Endothelial cell of umbilical vein (primary cell): ENCODE measurements at regions not wholly inside any gene's neighbourhood (a gene's known extent, or its start where the extent isn't known, plus 50 kb on each side); places are given as distances from the start of the nearest gene placed in this dataset.

Experiments
- BruUV-seq: library from RNA; stranded (reverse); fragments of 400-500 nt; replicated peaks from 2 replicates; lab custom pipeline; 2021; lab: Mats Ljungman, UMichigan
- CTCF ChIA-PET: fragments of 300-600, 350-600 bp; sonication (Branson Sonifier 250); formaldehyde crosslinking; loops from one replicate; lab custom pipeline; 2021; ENCODE audit warnings: antibody characterized with exemption, inconsistent platforms; lab: Charles Lee
- POLR2A ChIA-PET: fragments of 300-600, 350-600 bp; sonication (Branson Sonifier 250); formaldehyde crosslinking; loops from one replicate; lab custom pipeline; 2021; ENCODE audit warnings: antibody characterized with exemption, inconsistent platforms; lab: Charles Lee
- DNase-seq: peaks from one replicate; pipeline ENCODE4 v3.0.0-alpha.2; 2011; ENCODE audit warnings: low read depth, low spot score
- FAIRE-seq: peaks from 2 replicates; lab custom pipeline; 2011; peaks lifted over from hg19 to GRCh38; lab: Jason Lieb, UNC
- H2AFZ ChIP-seq: 2 replicates; pipeline ENCODE4 v1.6.0; 2012; ENCODE audit warnings: low read depth, low read length, control low read depth, inconsistent platforms
- H3K27ac ChIP-seq: 2 replicates; pipeline ENCODE4 v1.5.1; 2011; ENCODE audit warnings: low read depth, mild to moderate bottlenecking, control low read depth, low read length, moderate library complexity; ENCODE audit not compliant: insufficient read depth
- H3K27me3 ChIP-seq, 2 experiments: 2 replicates each; pipeline versions ENCODE4 v1.6.0 to v1.6.1; 2011; ENCODE audit warnings: low read length in 2 of 2, mixed read lengths in 1 of 2; ENCODE audit not compliant: control insufficient read depth in 2 of 2, insufficient read depth in 2 of 2
- H3K36me3 ChIP-seq, 2 experiments: 2 replicates in 1 of 2; 3 replicates in 1 of 2; pipeline ENCODE4 v1.5.1; 2011; ENCODE audit warnings: low read length in 2 of 2, mild to moderate bottlenecking in 1 of 2, moderate library complexity in 1 of 2; ENCODE audit not compliant: control insufficient read depth in 2 of 2, insufficient read depth in 2 of 2; ENCODE audit errors: extremely low read depth in 1 of 2
- H3K4me1 ChIP-seq: 3 replicates; pipeline ENCODE4 v1.5.1; 2011; ENCODE audit warnings: mild to moderate bottlenecking, low read length; ENCODE audit not compliant: control insufficient read depth, insufficient read depth; ENCODE audit errors: extremely low read depth
- H3K4me2 ChIP-seq: 2 replicates; pipeline ENCODE4 v1.6.1; 2011; ENCODE audit warnings: low read length, control low read depth, mixed read lengths; ENCODE audit not compliant: insufficient read depth
- H3K4me3 ChIP-seq, 3 experiments: fragments of 200-600 bp in 1 of 3; sonication (generic), shearing (Covaris generic) in 1 of 3; replicated peaks in 1 of 3; 2 replicates each; pipeline ENCODE4 v1.5.1; 2011 to 2016; ENCODE audit warnings: control low read depth in 3 of 3, low read length in 3 of 3, mild to moderate bottlenecking in 2 of 3, inconsistent platforms in 1 of 3, low read depth in 1 of 3, moderate library complexity in 1 of 3; ENCODE audit not compliant: insufficient read depth in 1 of 3
- H3K79me2 ChIP-seq: 2 replicates; pipeline ENCODE4 v1.6.0; 2012; ENCODE audit warnings: low read length, inconsistent platforms; ENCODE audit not compliant: control insufficient read depth, insufficient read depth
- H3K9ac ChIP-seq: replicated peaks from 2 replicates; pipeline ENCODE3; 2011; ENCODE audit warnings: low read length, control low read depth; ENCODE audit not compliant: insufficient read depth; ENCODE audit errors: extremely low read depth
- H3K9me1 ChIP-seq: replicated peaks from 3 replicates; pipeline ENCODE4 v1.6.0; 2011; ENCODE audit warnings: mild to moderate bottlenecking, low read length; ENCODE audit not compliant: control insufficient read depth, insufficient read depth; ENCODE audit errors: extremely low read depth
- H3K9me3 ChIP-seq: replicated peaks from 2 replicates; pipeline ENCODE4 v1.5.1; 2012; ENCODE audit warnings: low read length, inconsistent platforms; ENCODE audit not compliant: control insufficient read depth, insufficient read depth
- H4K20me1 ChIP-seq: replicated peaks from 2 replicates; pipeline ENCODE3; 2011; ENCODE audit warnings: mild to moderate bottlenecking, low read length; ENCODE audit not compliant: control insufficient read depth, insufficient read depth; ENCODE audit errors: extremely low read depth
- CTCF ChIP-seq, 2 donors: IDR thresholded peaks; 1 replicate in 1 of 2; 2 replicates in 1 of 2; pipeline ENCODE4 v1.5.1; 2011; ENCODE audit warnings: low read length in 2 of 2, mild to moderate bottlenecking in 2 of 2, moderate library complexity in 2 of 2, control low read depth in 1 of 2, inconsistent platforms in 1 of 2, low read depth in 1 of 2; ENCODE audit not compliant: insufficient read depth in 1 of 2; ENCODE audit errors: extremely low read depth in 1 of 2
- EZH2 ChIP-seq: IDR thresholded peaks from 2 replicates; pipeline ENCODE4 v1.6.1; 2012; ENCODE audit warnings: borderline replicate concordance, low read depth, mild to moderate bottlenecking, moderate library complexity, low read length, inconsistent platforms; ENCODE audit not compliant: severe bottlenecking
- FOS ChIP-seq: IDR thresholded peaks from 2 replicates; pipeline ENCODE4 v1.6.1; 2011; ENCODE audit warnings: mild to moderate bottlenecking, low read length, moderate library complexity, borderline replicate concordance; ENCODE audit not compliant: insufficient read depth
- GATA2 ChIP-seq: IDR thresholded peaks from 2 replicates; pipeline ENCODE4 v1.7.0; 2011; ENCODE audit warnings: low read depth, mild to moderate bottlenecking, moderate library complexity, mixed read lengths, low read length; ENCODE audit not compliant: insufficient read length, insufficient read depth
- JUN ChIP-seq: IDR thresholded peaks from 2 replicates; pipeline ENCODE4 v1.6.1; 2011; ENCODE audit warnings: borderline replicate concordance, low read depth; ENCODE audit not compliant: insufficient read length, insufficient read depth
- MAX ChIP-seq: IDR thresholded peaks from 2 replicates; pipeline ENCODE4 v1.6.1; 2011; ENCODE audit not compliant: insufficient read depth, insufficient read length
- MYC ChIP-seq: IDR thresholded peaks from one replicate; pipeline ENCODE4 v1.6.1; 2011; ENCODE audit warnings: mild to moderate bottlenecking, low read depth, low read length
- POLR2A ChIP-seq: IDR thresholded peaks from 2 replicates; pipeline ENCODE4 v1.6.1; 2012; ENCODE audit warnings: low read depth, mild to moderate bottlenecking, control low read depth, low read length
- POLR2AphosphoS5 ChIP-seq: IDR thresholded peaks from 2 replicates; pipeline ENCODE4 v1.6.1; 2012; ENCODE audit warnings: low read depth, mild to moderate bottlenecking, control low read depth, low read length, moderate library complexity; ENCODE audit not compliant: insufficient read depth
- dilution Hi-C: fragments of 300-500 bp; cut with MboI; formaldehyde crosslinking; loops from one replicate; pipeline ENCODE4 v1.15.0; 2019; ENCODE audit warnings: low sequenced_read_pairs; ENCODE audit not compliant: extremely low pct_ligation_motif_present
- intact Hi-C: fragments of 100-400 bp; cut with micrococcal nuclease; formaldehyde crosslinking; loops from one replicate; pipeline ENCODE4 v1.10.0; 2022

- Histone ChIP-seq H2AFZ (no peak overlapping the region), H3K9me1 (no peaks in the 10 kb centered on the region), H3K27me3 (no peaks in the 10 kb centered on the region), H3K9ac (no peak overlapping the region), H4K20me1 (no peaks in the 10 kb centered on the region), H3K4me3 (no peak overlapping the region), H3K9me3 (no peaks in the 10 kb centered on the region), H3K36me3 (no peaks in the 10 kb centered on the region), H3K4me2 (no peak overlapping the region), H3K27ac (no peak overlapping the region), H3K4me1 (no peaks in the 10 kb centered on the region), H3K79me2 (no peaks in the 10 kb centered on the region)
- FAIRE-seq: no peak
- dilution Hi-C loops: no loop called here
- TF ChIP-seq GATA2: no peak
- no peak for TF ChIP-seq FOS
- no peak for TF ChIP-seq JUN
- TF ChIP-seq CTCF (IDR thresholded peaks at IDR 0.05; ENCODE audit: extremely low read depth in 1 of 2, insufficient read depth in 1 of 2, low read depth in 1 of 2, low read length in 2 of 2): no peak
- TF ChIP-seq POLR2A: no peak
- no peak for TF ChIP-seq MYC
- no peak for TF ChIP-seq EZH2
- no peak for TF ChIP-seq POLR2AphosphoS5
- TF ChIP-seq MAX: no peak
- ChIA-PET POLR2A (no interaction called here), CTCF (interaction anchor here (1.1 to 1.2 kb wide), 2 partner anchors 12 to 20 kb away, joined by 3 read pairs; no protein-coding TSS in a partner anchor)
- no peak for DNase-seq
- intact Hi-C loops: no loop called here
- BruUV-seq: no TSS peak
Observed at GRCh38 chr5:36367524-36367923, 65.8 kb upstream of the RANBP3L start.
